GM12878 (cell line): ENCODE measurements at regions not wholly inside any gene's neighbourhood (a gene's known extent, or its start where the extent isn't known, plus 50 kb on each side); places are given as distances from the start of the nearest gene placed in this dataset.

ENCODE experiments used
- ATAC-seq: fragments of 200-7000 bp; cut with Tn5 transposase; 3 replicates; pipeline ENCODE4 v1.9.1; 2020; ENCODE audit warnings: mild to moderate bottlenecking, moderate library complexity
- BruUV-seq: library from RNA; stranded (reverse); fragments of 400-500 nt; replicated peaks from 2 replicates; lab custom pipeline; 2021; lab: Mats Ljungman, UMichigan
- CTCF ChIA-PET: fragments of 300-600 bp; sonication (Branson Sonifier 250); formaldehyde crosslinking; extraction: SDS; loops from one replicate; lab custom pipeline; 2021; ENCODE audit warnings: inconsistent platforms; lab: Yijun Ruan, JAX
- POLR2A ChIA-PET: fragments of 350-600 bp; formaldehyde crosslinking; extraction: SDS; loops from one replicate; lab custom pipeline; 2021; ENCODE audit warnings: inconsistent platforms; lab: Charles Lee
- RAD21 ChIA-PET: fragments of 300-600 bp; sonication (Branson Sonifier 250); formaldehyde crosslinking; loops from one replicate; lab custom pipeline; 2023; ENCODE audit warnings: antibody characterized with exemption; ENCODE audit not compliant: unreplicated experiment; lab: Charles Lee
- SMC1A ChIA-PET: fragments of 300-600 bp; sonication (Branson Sonifier 250); formaldehyde crosslinking; loops from one replicate; lab custom pipeline; 2023; ENCODE audit not compliant: unreplicated experiment, uncharacterized antibody; lab: Charles Lee
- DNase-seq: peaks from one replicate; pipeline ENCODE4 v3.0.0-alpha.2; 2011; ENCODE audit warnings: low read depth, low spot score
- FAIRE-seq: peaks from 3 replicates; lab custom pipeline; 2011; peaks lifted over from hg19 to GRCh38; lab: Jason Lieb, UNC
- H2AFZ ChIP-seq: 2 replicates; pipeline ENCODE4 v1.6.0; 2011; ENCODE audit warnings: low read depth, low read length, control low read depth; ENCODE audit not compliant: control insufficient read depth
- H3K27ac ChIP-seq: 2 replicates; pipeline ENCODE4 v1.5.1; 2011; ENCODE audit warnings: control low read depth; ENCODE audit not compliant: control insufficient read depth, insufficient read depth
- H3K27me3 ChIP-seq, 2 experiments: replicated peaks in 1 of 2; 2 replicates each; pipeline versions ENCODE4 v1.6.0 to v1.6.1; 2011; ENCODE audit warnings: low read length in 1 of 2; ENCODE audit not compliant: control insufficient read depth in 2 of 2, insufficient read depth in 2 of 2
- H3K36me3 ChIP-seq, 2 experiments: 2 replicates each; pipeline ENCODE4 v1.5.1; 2011; ENCODE audit warnings: low read length in 1 of 2; ENCODE audit not compliant: control insufficient read depth in 2 of 2, insufficient read depth in 2 of 2
- H3K4me1 ChIP-seq: 2 replicates; pipeline ENCODE4 v1.6.1; 2011; ENCODE audit warnings: mild to moderate bottlenecking, low read length, moderate library complexity, mixed read lengths; ENCODE audit not compliant: control insufficient read depth, insufficient read depth
- H3K4me2 ChIP-seq: 2 replicates; pipeline ENCODE4 v1.6.0; 2011; ENCODE audit warnings: control low read depth; ENCODE audit not compliant: control insufficient read depth, insufficient read depth
- H3K4me3 ChIP-seq: fragments of 200-600 bp; sonication (generic); 2 replicates; pipeline ENCODE4 v1.5.1; 2016
- H3K79me2 ChIP-seq: 2 replicates; pipeline ENCODE4 v1.6.0; 2011; ENCODE audit warnings: low read length; ENCODE audit not compliant: control insufficient read depth, insufficient read depth
- H3K9ac ChIP-seq: 2 replicates; pipeline ENCODE4 v1.8.0; 2011; ENCODE audit warnings: low read length, control low read depth, mixed read lengths; ENCODE audit not compliant: control insufficient read depth, insufficient read depth
- H3K9me3 ChIP-seq: replicated peaks from 3 replicates; pipeline ENCODE4 v1.5.1; 2011; ENCODE audit warnings: mild to moderate bottlenecking, low read length; ENCODE audit not compliant: control insufficient read depth, insufficient read depth
- H4K20me1 ChIP-seq: 2 replicates; pipeline ENCODE4 v1.6.0; 2011; ENCODE audit not compliant: control insufficient read depth, insufficient read depth
- CHD2 ChIP-seq: IDR thresholded peaks from 2 replicates; pipeline ENCODE4 v1.6.1; 2011; ENCODE audit warnings: low read depth, low read length, improper control_type of control experiment, borderline replicate concordance
- EED ChIP-seq: sonication (generic); IDR thresholded peaks from 2 replicates; pipeline ENCODE4 v1.6.1; 2016; ENCODE audit warnings: antibody characterized with exemption, low read depth
- IKZF1 ChIP-seq: fragments of 450-650 bp; conservative IDR thresholded peaks from 2 replicates; pipeline ENCODE4 v1.6.1; 2017; ENCODE audit warnings: antibody characterized with exemption, mild to moderate bottlenecking
- MEF2A ChIP-seq: IDR thresholded peaks from 2 replicates; pipeline ENCODE4 v1.6.1; 2011; ENCODE audit warnings: low read depth, mild to moderate bottlenecking, low read length, moderate library complexity; ENCODE audit not compliant: insufficient read depth
- RCOR1 ChIP-seq: conservative IDR thresholded peaks from 2 replicates; pipeline ENCODE4 v1.6.1; 2012; ENCODE audit warnings: low read depth, low read length, improper control_type of control experiment
- SIX5 ChIP-seq: IDR thresholded peaks from 2 replicates; pipeline ENCODE4 v1.6.1; 2011; ENCODE audit warnings: mild to moderate bottlenecking, low read depth, low read length, moderate library complexity; ENCODE audit not compliant: severe bottlenecking
- SUZ12 ChIP-seq: fragments of 200-600 bp; sonication (generic); IDR thresholded peaks from one replicate; pipeline ENCODE4 v1.6.1; 2018; ENCODE audit warnings: antibody characterized with exemption, mild to moderate bottlenecking; ENCODE audit not compliant: unreplicated experiment
- TAF1 ChIP-seq: IDR thresholded peaks from 2 replicates; pipeline ENCODE4 v1.6.1; 2011; ENCODE audit warnings: mild to moderate bottlenecking, low read depth, low read length, borderline replicate concordance
- TCF12 ChIP-seq: IDR thresholded peaks from 2 replicates; pipeline ENCODE4 v1.6.1; 2011; ENCODE audit warnings: low read depth, mild to moderate bottlenecking, low read length
- WGBS: methylation state at CpG from one replicate; pipeline ENCODE4 v1.1.6; 2016; ENCODE audit warnings: low lambda C conversion rate; ENCODE audit not compliant: insufficient replicate concordance, insufficient coverage; ENCODE audit errors: missing lambda C conversion rate; 5-methylcytosine and 5-hydroxymethylcytosine counted together
- in situ Hi-C: fragments of 300-500 bp; cut with MboI; formaldehyde crosslinking; loops from 9 replicates; pipeline ENCODE4 v1.14.3; 2018; ENCODE audit warnings: mixed read lengths
- intact Hi-C: fragments of 100-400 bp; cut with micrococcal nuclease; formaldehyde crosslinking; loops from one replicate; pipeline ENCODE4 v1.14.2; 2022; ENCODE audit not compliant: unreplicated experiment
- TF ChIP-seq, protein P1 (sequence below): fragments of 450-650 bp; IDR thresholded peaks from 2 replicates; pipeline ENCODE4 v1.6.1; 2016; ENCODE audit warnings: mild to moderate bottlenecking, moderate library complexity, borderline replicate concordance
- TF ChIP-seq, protein P2 (sequence below): fragments of 450-650 bp; IDR thresholded peaks from 2 replicates; pipeline ENCODE4 v1.6.1; 2017; ENCODE audit warnings: low read depth, mild to moderate bottlenecking, moderate library complexity
- TF ChIP-seq, protein P3 (sequence below): IDR thresholded peaks from 2 replicates; pipeline ENCODE4 v1.6.1; 2012; ENCODE audit warnings: low read depth, low read length, improper control_type of control experiment

DNA sequence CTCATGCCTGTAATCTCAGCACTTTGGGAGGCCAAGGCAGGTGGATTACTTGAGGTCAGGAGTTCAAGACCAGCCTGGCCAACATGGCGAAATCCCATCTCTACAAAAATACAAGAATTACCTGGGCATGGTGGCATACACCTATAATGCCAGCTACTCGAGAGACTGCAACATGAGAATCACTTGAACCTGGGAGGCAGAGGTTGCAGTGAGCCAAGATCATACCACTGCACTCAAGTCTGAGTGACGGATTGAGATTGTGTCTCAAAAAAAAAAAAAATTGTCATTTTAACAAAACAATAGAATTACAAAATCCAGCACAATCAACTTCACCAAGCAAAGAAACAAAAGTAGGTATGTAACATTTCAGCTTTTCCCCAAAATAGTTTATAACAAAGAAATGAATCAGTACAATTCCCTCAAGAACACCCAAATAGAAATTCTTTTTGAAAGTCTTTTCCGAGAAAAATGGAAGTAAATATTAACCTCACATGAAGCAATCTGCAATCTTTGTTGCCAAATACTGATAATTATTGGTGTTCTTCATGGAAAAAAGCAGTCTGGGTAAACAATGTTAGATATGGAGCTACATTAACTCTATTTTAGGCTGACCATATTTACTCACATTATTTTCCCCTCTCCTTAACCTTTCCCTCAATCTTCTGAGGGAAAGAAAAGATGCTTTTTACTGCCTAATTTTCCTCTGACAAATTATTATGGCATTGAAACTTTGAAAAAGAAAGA is 165.9 kb upstream of the ATF7IP start (continued):
- TF ChIP-seq, protein P1, sequence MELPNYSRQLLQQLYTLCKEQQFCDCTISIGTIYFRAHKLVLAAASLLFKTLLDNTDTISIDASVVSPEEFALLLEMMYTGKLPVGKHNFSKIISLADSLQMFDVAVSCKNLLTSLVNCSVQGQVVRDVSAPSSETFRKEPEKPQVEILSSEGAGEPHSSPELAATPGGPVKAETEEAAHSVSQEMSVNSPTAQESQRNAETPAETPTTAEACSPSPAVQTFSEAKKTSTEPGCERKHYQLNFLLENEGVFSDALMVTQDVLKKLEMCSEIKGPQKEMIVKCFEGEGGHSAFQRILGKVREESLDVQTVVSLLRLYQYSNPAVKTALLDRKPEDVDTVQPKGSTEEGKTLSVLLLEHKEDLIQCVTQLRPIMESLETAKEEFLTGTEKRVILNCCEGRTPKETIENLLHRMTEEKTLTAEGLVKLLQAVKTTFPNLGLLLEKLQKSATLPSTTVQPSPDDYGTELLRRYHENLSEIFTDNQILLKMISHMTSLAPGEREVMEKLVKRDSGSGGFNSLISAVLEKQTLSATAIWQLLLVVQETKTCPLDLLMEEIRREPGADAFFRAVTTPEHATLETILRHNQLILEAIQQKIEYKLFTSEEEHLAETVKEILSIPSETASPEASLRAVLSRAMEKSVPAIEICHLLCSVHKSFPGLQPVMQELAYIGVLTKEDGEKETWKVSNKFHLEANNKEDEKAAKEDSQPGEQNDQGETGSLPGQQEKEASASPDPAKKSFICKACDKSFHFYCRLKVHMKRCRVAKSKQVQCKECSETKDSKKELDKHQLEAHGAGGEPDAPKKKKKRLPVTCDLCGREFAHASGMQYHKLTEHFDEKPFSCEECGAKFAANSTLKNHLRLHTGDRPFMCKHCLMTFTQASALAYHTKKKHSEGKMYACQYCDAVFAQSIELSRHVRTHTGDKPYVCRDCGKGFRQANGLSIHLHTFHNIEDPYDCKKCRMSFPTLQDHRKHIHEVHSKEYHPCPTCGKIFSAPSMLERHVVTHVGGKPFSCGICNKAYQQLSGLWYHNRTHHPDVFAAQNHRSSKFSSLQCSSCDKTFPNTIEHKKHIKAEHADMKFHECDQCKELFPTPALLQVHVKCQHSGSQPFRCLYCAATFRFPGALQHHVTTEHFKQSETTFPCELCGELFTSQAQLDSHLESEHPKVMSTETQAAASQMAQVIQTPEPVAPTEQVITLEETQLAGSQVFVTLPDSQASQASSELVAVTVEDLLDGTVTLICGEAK: no peak
- no peak for TF ChIP-seq TCF12
- no peak for TF ChIP-seq CHD2

DNA sequence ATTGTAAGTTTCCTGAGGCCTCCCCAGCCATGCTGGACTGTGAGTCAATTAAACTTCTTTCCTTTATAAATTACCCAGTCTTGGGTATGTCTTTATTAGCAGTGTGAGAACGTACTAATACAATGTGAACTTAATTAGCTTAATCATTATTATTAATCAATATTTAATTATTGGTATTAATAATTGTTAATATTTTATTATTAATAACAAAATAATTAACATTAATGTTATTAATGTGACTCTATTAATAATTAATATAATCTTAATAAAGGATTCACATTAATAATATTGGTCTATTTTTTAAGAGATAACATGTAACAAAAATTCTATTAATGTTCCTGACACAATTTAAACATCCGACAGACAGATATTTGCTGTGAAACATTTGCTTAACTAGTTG is 164.9 kb upstream of the ATF7IP start:
- ChIA-PET CTCF (no interaction called here), POLR2A (no interaction called here)
- WGBS: 64% methylated on average over 2 of the region's 2 CpGs

More for the DNA sequence above, 164.9 kb upstream of the ATF7IP start:
- in situ Hi-C loops: no loop called here
- no peak overlapping the region for H3K4me3 ChIP-seq
- no peak for ATAC-seq
- H3K4me1 ChIP-seq: no peaks in the 10 kb centered on the region
- no peaks in the 10 kb centered on the region for H3K79me2 ChIP-seq
- DNase-seq: no peak
- no peaks in the 10 kb centered on the region for H4K20me1 ChIP-seq
- FAIRE-seq: no peak
- SMC1A ChIA-PET: interaction anchor here (0.9 to 1.1 kb wide), 2 partner anchors 11 to 12 kb away, joined by 3 to 4 read pairs; no protein-coding TSS in a partner anchor
- intact Hi-C loops: no loop called here
- RAD21 ChIA-PET: no interaction called here
- no peaks in the 10 kb centered on the region for H3K9me3 ChIP-seq
- BruUV-seq: no TSS peak
- H3K36me3 ChIP-seq: no peaks in the 10 kb centered on the region
- TF ChIP-seq, protein P2, sequence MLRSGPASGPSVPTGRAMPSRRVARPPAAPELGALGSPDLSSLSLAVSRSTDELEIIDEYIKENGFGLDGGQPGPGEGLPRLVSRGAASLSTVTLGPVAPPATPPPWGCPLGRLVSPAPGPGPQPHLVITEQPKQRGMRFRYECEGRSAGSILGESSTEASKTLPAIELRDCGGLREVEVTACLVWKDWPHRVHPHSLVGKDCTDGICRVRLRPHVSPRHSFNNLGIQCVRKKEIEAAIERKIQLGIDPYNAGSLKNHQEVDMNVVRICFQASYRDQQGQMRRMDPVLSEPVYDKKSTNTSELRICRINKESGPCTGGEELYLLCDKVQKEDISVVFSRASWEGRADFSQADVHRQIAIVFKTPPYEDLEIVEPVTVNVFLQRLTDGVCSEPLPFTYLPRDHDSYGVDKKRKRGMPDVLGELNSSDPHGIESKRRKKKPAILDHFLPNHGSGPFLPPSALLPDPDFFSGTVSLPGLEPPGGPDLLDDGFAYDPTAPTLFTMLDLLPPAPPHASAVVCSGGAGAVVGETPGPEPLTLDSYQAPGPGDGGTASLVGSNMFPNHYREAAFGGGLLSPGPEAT: no peak
- TF ChIP-seq RCOR1 (no peak), SIX5 (no peak), SUZ12 (no peak), MEF2A (no peak), TAF1 (no peak), IKZF1 (no peak), EED (no peak)
- TF ChIP-seq, protein P3, sequence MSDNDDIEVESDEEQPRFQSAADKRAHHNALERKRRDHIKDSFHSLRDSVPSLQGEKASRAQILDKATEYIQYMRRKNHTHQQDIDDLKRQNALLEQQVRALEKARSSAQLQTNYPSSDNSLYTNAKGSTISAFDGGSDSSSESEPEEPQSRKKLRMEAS: no peak
- H2AFZ ChIP-seq: no peak overlapping the region
- no peaks in the 10 kb centered on the region for H3K27me3 ChIP-seq
- H3K9ac ChIP-seq: no peak overlapping the region
- H3K4me2 ChIP-seq: no peak overlapping the region
- no peak overlapping the region for H3K27ac ChIP-seq
